Activated B cell treated with CpG ODN at 0.5 μM for 24 hours (primary cell): ENCODE measurements at regions not wholly inside any gene's neighbourhood (a gene's known extent, or its start where the extent isn't known, plus 50 kb on each side); places are given as distances from the start of the nearest gene placed in this dataset.
A peak's percentile ranks its signal among the peaks of the same experiment; 100 is the strongest.

Source experiments
- ATAC-seq: fragments of 200-7000 bp; cut with Tn5 transposase; one replicate; pipeline ENCODE4 v1.10.0; 2021; ENCODE audit warnings: low read depth, mild to moderate bottlenecking, moderate library complexity
- CTCF ChIA-PET: fragments of 350-600 bp; sonication (Branson Sonifier 250); formaldehyde crosslinking; loops from one replicate; lab custom pipeline; 2021; ENCODE audit warnings: antibody characterized with exemption; lab: Charles Lee
- POLR2A ChIA-PET: fragments of 350-600 bp; sonication (Branson Sonifier 250); formaldehyde crosslinking; loops from one replicate; lab custom pipeline; 2021; ENCODE audit warnings: antibody characterized with exemption; lab: Charles Lee
- DNase-seq: peaks from one replicate; pipeline ENCODE4 v3.0.0; 2022
- H3K27ac Mint-ChIP-seq: one replicate; pipeline ENCODE4 v1.8.0; 2020; ENCODE audit warnings: mixed read lengths
- H3K27me3 Mint-ChIP-seq: one replicate; pipeline ENCODE4 v1.8.0; 2021; ENCODE audit warnings: mixed read lengths
- H3K36me3 Mint-ChIP-seq: one replicate; pipeline ENCODE4 v1.8.0; 2021; ENCODE audit warnings: low read depth, mixed read lengths
- H3K4me1 Mint-ChIP-seq: one replicate; pipeline ENCODE4 v1.8.0; 2021; ENCODE audit warnings: mixed read lengths
- H3K4me3 Mint-ChIP-seq: one replicate; pipeline ENCODE4 v1.8.0; 2020; ENCODE audit warnings: mild to moderate bottlenecking, mixed read lengths
- H3K9me3 Mint-ChIP-seq: one replicate; pipeline ENCODE4 v1.8.0; 2020; ENCODE audit warnings: mixed read lengths
- CTCF ChIP-seq: fragments of 200-600 bp; IDR thresholded peaks from one replicate; pipeline ENCODE4 v1.8.0; 2022; ENCODE audit warnings: antibody characterized with exemption, mild to moderate bottlenecking
- intact Hi-C: fragments of 100-400 bp; cut with micrococcal nuclease; formaldehyde crosslinking; loops from one replicate; pipeline ENCODE4 v1.15.1; 2024

GRCh38 chr4:80124246-80125211 is 51.5 kb upstream of the ANTXR2 start:
- Mint-ChIP-seq H3K27me3 (no peaks in the 10 kb centered on the region), H3K4me1 (peaks cover 23% of the 10 kb centered on the region), H3K27ac (peak overlapping the region; percentile 41), H3K4me3 (no peak overlapping the region), H3K9me3 (no peaks in the 10 kb centered on the region), H3K36me3 (no peaks in the 10 kb centered on the region)
- ChIA-PET CTCF (interaction anchor here (0.8 to 4.2 kb wide), 15 partner anchors 17 to 207 kb away, joined by 3 to 100 read pairs (median 6); no protein-coding TSS in a partner anchor), POLR2A (interaction anchor here (3.3 kb wide), 1 partner anchor 58 kb away, joined by 33 read pairs; no protein-coding TSS in a partner anchor)
- intact Hi-C loops = loop anchor here (1.0 to 5.0 kb wide), 8 partner anchors 48 to 1172 kb away; partner anchors contain the start of gene ANTXR2
- no peak for ATAC-seq
- no peak for DNase-seq
- no peak for TF ChIP-seq CTCF
